Endothelial cell of umbilical vein (primary cell): ENCODE measurements at regions not wholly inside any gene's neighbourhood (a gene's known extent, or its start where the extent isn't known, plus 50 kb on each side); places are given as distances from the start of the nearest gene placed in this dataset.

Source experiments
- EZH2 ChIP-seq: IDR thresholded peaks from 2 replicates; pipeline ENCODE4 v1.6.1; 2012; ENCODE audit warnings: borderline replicate concordance, low read depth, mild to moderate bottlenecking, moderate library complexity, low read length, inconsistent platforms; ENCODE audit not compliant: severe bottlenecking
- FOS ChIP-seq: IDR thresholded peaks from 2 replicates; pipeline ENCODE4 v1.6.1; 2011; ENCODE audit warnings: mild to moderate bottlenecking, low read length, moderate library complexity, borderline replicate concordance; ENCODE audit not compliant: insufficient read depth
- GATA2 ChIP-seq: IDR thresholded peaks from 2 replicates; pipeline ENCODE4 v1.7.0; 2011; ENCODE audit warnings: low read depth, mild to moderate bottlenecking, moderate library complexity, mixed read lengths, low read length; ENCODE audit not compliant: insufficient read length, insufficient read depth
- JUN ChIP-seq: IDR thresholded peaks from 2 replicates; pipeline ENCODE4 v1.6.1; 2011; ENCODE audit warnings: borderline replicate concordance, low read depth; ENCODE audit not compliant: insufficient read length, insufficient read depth
- MYC ChIP-seq: IDR thresholded peaks from one replicate; pipeline ENCODE4 v1.6.1; 2011; ENCODE audit warnings: mild to moderate bottlenecking, low read depth, low read length
- POLR2A ChIP-seq: IDR thresholded peaks from 2 replicates; pipeline ENCODE4 v1.6.1; 2012; ENCODE audit warnings: low read depth, mild to moderate bottlenecking, control low read depth, low read length
- POLR2AphosphoS5 ChIP-seq: IDR thresholded peaks from 2 replicates; pipeline ENCODE4 v1.6.1; 2012; ENCODE audit warnings: low read depth, mild to moderate bottlenecking, control low read depth, low read length, moderate library complexity; ENCODE audit not compliant: insufficient read depth
- TF ChIP-seq, protein P1 (sequence below), 2 donors: IDR thresholded peaks; 1 replicate in 1 of 2; 2 replicates in 1 of 2; pipeline ENCODE4 v1.5.1; 2011; ENCODE audit warnings: low read length in 2 of 2, mild to moderate bottlenecking in 2 of 2, moderate library complexity in 2 of 2, control low read depth in 1 of 2, inconsistent platforms in 1 of 2, low read depth in 1 of 2; ENCODE audit not compliant: insufficient read depth in 1 of 2; ENCODE audit errors: extremely low read depth in 1 of 2
- TF ChIP-seq, protein P2 (sequence below): IDR thresholded peaks from 2 replicates; pipeline ENCODE4 v1.6.1; 2011; ENCODE audit not compliant: insufficient read depth, insufficient read length

DNA sequence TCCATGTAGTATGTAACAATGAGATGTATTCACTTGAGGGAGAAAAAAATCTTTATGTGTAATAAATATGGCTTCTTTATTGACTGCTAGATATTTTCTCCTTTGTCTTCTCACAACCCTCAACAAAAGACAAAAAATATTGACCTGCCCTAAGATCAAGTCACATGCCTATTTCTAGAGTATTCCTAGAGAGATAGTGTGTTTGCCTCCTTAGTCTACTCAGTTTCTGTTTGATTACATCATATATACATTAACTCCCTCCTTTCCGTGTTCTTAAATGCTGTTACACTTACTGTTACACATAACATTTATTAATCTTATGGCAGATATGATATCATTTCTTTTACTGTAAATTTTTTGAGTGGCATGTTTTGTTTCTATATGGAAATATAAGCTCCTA lies 281.6 kb upstream of the RGS18 start:
- TF ChIP-seq POLR2A (no peak), POLR2AphosphoS5 (no peak), EZH2 (no peak), JUN (no peak), FOS (no peak), GATA2 (no peak), MYC (no peak)
- TF ChIP-seq, protein P1, sequence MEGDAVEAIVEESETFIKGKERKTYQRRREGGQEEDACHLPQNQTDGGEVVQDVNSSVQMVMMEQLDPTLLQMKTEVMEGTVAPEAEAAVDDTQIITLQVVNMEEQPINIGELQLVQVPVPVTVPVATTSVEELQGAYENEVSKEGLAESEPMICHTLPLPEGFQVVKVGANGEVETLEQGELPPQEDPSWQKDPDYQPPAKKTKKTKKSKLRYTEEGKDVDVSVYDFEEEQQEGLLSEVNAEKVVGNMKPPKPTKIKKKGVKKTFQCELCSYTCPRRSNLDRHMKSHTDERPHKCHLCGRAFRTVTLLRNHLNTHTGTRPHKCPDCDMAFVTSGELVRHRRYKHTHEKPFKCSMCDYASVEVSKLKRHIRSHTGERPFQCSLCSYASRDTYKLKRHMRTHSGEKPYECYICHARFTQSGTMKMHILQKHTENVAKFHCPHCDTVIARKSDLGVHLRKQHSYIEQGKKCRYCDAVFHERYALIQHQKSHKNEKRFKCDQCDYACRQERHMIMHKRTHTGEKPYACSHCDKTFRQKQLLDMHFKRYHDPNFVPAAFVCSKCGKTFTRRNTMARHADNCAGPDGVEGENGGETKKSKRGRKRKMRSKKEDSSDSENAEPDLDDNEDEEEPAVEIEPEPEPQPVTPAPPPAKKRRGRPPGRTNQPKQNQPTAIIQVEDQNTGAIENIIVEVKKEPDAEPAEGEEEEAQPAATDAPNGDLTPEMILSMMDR (IDR thresholded peaks at IDR 0.05; ENCODE audit: extremely low read depth in 1 of 2, insufficient read depth in 1 of 2, low read depth in 1 of 2, low read length in 2 of 2) = no peak
- TF ChIP-seq, protein P2, sequence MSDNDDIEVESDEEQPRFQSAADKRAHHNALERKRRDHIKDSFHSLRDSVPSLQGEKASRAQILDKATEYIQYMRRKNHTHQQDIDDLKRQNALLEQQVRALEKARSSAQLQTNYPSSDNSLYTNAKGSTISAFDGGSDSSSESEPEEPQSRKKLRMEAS = no peak
